SK-MEL-5 (cell line): ENCODE measurements at regions not wholly inside any gene's neighbourhood (a gene's known extent, or its start where the extent isn't known, plus 50 kb on each side); places are given as distances from the start of the nearest gene placed in this dataset.

Source experiments
- DNase-seq: peaks from one replicate; pipeline ENCODE4 v3.0.0-alpha.2; 2016; ENCODE audit warnings: low read depth, low spot score
- in situ Hi-C: cut with HindIII; loops from 2 replicates; pipeline ENCODE4 v1.10.0; 2016; ENCODE audit warnings: low sequenced_read_pairs, high pct_unique_total_duplicates, low pct_unique_long_range_greater_than_20kb

DNA sequence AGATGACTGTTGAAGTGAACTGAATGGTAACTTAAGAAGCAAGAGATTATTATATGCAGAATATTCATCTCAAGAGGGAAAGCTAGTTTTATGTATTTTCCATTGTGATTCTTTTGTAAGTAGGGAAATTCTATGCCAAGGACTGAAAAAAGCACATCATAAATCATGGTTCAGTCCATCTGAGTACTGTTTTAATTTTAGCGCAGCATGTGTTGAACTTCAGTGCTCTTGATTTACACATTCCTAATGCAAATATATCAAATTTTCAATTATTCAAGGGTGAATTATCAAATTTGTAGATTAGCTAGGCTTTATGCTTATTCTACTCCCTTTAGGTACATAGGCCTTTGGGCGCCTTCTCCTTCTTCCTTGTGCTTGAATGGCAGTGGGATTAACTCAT, 50.3 kb upstream of the TCF12 start:
- DNase-seq = no peak
- in situ Hi-C loops = loop anchor here (25.0 kb wide), 1 partner anchor 381 kb away; no protein-coding TSS in a partner anchor

DNA sequence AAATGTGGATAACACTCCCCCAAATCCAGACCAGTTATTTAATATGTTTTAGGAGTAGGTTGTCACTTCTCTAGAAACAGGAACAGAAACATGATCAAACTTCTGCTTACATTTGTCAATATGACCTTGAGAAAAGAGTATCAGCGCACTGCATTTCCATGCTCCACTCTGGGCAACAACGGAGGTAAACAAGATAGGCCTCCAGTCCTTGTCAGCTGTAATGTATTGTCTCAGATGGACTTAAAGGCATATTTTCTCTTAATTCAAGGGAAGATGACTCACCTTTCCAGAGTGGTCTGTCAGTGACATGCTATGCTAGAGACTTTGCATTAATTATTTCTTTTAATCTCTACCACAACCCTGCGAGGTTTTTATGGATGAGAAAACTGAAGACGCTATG, 51.6 kb upstream of the TCF12 start:
- no peak for DNase-seq
- in situ Hi-C loops = loop anchor here (25.0 kb wide), 1 partner anchor 380 kb away; no protein-coding TSS in a partner anchor

DNA sequence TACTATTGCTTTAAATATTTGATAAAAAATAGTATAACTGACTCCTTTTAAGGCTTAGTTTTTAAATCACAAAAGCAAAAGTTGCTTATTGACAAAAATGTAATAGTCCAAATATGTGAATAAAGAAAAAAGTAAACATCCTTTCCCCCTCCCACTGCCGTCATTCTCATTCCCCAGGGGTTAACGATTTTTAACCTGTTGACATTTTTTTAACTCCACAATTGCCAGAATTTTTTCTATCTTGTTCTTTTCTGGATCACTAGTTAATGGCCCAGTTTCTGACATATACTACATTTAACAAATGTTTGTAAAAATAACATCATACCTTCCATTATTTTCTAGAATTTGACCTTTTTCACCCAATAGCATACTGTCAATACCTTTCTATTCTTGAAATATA, 60.6 kb upstream of the TCF12 start:
- DNase-seq = no peak
- in situ Hi-C loops = loop anchor here (25.0 kb wide), 1 partner anchor 371 kb away; no protein-coding TSS in a partner anchor

DNA sequence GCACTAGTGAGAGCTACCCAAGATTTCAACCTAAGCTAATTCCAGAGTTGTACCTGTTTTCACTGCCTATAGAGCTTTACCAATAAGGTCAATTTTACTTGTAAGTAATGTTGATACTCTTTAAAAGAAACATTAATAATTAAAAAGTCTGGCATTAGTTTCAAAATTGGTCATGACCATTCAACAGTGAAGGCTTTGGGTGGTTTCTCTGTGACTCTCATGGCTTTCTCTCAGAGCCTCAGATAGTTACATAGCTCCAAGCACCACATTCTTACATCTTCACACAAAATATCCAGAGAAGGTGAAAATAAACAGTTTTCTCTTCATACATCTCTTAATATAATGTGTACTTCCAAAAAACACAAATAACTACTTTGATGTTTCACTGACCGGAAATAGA, 61.5 kb upstream of the TCF12 start:
- in situ Hi-C loops = loop anchor here (25.0 kb wide), 1 partner anchor 370 kb away; no protein-coding TSS in a partner anchor
- DNase-seq = no peak

DNA sequence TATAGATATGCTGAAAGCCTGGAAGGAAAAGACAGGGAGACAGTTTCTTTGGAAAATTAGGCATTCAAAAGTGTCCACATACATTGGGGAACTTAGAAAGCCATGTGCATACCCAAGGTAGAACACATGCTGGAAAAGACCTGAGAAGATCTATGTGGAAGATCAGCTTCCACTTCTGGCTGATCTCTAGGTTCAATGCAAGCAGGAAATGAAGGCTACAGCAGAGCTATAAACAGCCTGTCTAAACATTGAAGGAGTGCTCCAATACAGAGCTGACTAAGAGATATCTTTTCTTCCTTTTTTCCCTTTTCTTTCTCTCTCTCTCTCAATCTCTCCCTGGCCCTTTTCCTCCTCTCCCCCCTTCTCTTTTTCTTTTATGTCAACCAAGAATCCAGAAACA, 73.6 kb upstream of the TCF12 start:
- in situ Hi-C loops = no loop called here

DNA sequence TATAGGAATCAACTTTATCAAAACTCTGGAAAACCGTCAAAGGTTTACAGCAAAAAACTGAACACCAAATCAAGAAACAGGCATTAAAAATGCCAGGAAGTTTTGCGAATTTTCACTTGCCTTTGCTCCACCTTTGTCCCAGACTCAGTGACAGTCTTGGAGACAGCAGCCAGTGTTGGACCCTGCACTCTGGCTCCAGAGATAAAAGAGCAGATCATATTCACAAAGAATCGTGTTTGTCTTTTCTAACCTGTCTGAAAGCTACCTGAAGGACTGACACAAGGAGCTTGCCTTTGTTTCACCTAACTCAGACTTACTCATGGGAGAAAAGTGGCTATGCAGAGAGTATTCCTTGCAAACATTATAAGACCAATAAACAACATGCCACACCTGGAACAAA, 74.0 kb upstream of the TCF12 start:
- in situ Hi-C loops = no loop called here
- no peak for DNase-seq

More for the DNA sequence above, 73.6 kb upstream of the TCF12 start:
- DNase-seq = no peak

DNA sequence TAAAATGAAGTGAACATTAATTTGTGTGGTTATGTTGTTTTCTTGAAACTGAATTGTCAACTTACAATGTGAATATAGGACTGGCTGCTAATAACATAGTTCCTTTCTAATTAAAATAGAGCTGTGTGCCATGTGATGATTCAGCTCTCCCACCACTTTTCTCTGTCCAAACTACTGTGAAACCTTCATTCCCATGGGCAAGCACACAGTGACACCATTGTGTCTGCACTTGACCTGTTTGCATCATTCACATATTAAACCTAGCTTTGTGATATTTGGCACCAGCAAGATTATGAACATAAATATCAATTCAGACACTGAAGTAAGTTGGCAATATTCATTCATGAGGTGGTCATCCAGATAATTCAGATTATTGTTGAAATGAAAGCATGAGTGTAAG, 78.8 kb upstream of the TCF12 start:
- in situ Hi-C loops = no loop called here
- DNase-seq = peak; percentile 63

DNA sequence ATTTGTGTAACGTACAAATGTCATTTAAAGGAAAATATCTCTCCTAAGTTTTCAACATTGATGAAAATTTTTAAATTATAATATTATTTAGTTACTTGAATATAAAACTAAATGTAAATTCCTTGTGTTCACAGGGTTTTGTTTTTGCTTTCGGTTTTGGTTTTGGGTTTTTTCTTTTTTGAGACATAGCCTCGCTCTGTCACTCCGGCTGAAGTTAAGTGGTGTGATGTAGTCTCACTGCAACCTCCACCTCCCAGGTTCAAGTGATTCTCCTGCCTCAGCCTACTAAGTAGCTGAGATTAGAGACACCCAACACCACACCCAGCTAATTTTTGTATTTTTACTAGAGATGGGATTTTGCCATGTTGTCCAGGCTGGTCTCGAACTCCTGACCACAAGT, 79.3 kb upstream of the TCF12 start:
- DNase-seq = no peak
- in situ Hi-C loops = no loop called here

DNA sequence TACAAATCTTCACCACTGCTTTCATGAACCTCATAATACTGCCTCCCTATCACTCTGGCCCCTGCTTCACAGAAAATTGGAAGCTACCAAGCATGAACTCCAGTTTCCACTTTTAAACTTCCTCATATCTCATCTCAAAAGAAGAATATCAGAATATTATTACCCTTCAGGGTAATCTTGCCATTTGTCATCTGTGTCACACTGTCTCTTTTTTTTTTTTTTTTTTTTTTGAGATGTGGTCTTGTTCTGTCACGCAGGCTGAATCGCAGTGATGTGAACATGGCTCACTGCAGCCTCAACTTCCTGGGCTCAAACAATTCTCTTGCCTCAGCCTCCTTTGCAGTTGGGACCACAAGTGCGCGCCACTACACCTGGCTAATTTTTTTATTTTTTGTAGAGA, 80.4 kb upstream of the TCF12 start:
- DNase-seq = no peak
- in situ Hi-C loops = no loop called here

DNA sequence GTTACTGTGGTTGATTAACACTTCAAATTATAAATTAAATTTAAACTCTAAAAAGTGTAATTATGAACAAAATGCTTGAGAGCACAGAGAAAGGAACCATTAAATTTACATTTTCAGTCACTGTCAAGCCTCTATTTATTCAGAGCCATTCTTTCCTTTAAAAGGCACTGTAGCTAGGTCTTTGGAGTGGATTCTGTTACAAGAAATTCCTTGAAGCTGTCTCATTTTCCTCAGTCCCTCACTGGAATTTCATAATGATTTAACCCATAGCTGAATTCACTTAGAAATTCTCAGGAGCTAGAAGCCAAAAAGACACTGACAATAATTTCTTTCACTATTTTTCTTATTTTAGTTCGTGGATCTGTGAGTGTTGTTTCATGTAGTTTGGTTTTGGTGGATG, 81.2 kb upstream of the TCF12 start:
- in situ Hi-C loops = no loop called here
- no peak for DNase-seq

DNA sequence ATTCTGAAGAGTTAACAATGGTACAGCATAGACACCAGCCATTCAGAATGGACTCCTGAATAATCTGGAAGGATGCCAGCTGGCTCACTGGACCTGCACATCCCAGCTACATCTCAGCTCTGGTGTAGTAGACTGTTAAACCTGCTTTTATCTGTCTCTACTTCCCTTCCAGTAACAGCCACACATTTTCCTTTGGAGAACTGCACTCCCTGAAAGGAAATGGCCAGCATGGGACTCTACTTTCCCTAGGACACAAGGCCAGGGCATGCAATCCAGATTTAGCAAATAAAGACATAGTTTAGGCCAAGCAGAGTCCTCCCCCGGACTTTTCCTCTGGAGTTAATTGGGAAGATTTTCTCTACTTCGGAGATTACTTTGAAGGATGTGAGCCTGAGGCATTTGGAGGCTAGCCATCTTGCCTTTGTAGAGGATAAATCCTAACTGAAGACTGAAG, 82.7 kb upstream of the TCF12 start:
- in situ Hi-C loops = no loop called here
- DNase-seq = peak; percentile 16

DNA sequence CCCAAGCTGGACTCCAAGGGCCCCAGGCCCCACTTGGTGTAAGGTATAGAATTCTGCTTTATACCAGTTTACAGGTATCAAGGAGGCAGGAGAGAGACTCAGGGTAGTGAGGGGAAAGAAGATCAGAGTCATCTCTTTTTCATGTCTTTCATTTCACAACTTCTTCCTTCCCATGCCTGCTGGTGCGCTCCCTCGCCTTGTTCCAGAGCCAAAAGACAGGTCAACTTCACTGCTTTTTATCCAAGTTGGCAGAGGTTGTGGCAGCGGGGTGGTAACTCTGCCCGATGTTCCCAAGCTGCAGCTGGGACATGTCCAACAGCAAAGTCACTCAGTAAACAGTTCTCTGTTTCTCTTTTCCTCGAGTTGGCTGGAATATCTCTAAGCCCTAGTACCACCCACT, 86.3 kb upstream of the TCF12 start:
- in situ Hi-C loops = no loop called here
- no peak for DNase-seq

DNA sequence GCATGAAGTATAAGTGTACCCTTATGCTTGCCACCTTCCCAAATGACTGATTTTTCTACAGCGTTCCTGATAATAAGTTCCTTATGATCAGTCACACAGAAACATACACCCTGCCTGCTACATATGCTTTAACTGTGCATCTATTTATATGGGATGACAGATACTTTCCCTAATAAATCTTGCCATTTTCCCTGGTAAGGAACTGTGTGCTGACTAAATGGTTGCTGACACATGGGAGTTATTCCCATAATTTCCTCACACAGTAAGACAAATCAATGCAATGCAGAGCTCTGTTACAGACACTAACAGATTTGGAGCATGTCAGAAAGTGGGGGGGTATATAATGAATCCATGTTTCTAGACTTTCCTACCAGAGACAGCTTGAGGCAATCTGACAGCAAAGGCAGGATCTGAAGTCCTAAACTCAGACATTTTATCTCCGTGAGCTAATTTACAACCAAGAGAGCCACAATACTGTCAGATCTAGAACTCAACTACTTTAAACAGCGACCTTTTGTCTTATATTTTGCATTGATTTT, 86.9 kb upstream of the TCF12 start:
- in situ Hi-C loops = no loop called here
- no peak for DNase-seq

DNA sequence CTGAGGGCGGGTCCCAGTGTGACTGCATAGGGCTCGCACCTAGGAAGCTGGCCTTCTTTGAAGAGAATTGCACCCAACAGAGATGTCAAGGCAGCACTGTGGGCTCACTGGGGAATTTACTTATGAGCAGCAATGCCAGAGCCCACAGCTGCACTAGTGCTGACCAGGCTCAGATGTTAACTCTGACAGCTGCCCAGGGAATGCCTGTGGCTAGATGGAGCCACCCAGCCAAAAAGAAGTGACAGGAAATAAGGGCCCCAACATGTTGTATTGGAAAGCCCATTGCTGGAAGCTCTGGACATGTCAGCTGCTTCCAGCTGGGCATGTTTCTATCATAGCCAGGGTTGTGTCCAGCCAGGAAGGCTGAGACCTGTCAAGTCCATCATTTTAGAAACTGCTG, 90.9 kb upstream of the ZNF280D start:
- in situ Hi-C loops = no loop called here
- DNase-seq = no peak

DNA sequence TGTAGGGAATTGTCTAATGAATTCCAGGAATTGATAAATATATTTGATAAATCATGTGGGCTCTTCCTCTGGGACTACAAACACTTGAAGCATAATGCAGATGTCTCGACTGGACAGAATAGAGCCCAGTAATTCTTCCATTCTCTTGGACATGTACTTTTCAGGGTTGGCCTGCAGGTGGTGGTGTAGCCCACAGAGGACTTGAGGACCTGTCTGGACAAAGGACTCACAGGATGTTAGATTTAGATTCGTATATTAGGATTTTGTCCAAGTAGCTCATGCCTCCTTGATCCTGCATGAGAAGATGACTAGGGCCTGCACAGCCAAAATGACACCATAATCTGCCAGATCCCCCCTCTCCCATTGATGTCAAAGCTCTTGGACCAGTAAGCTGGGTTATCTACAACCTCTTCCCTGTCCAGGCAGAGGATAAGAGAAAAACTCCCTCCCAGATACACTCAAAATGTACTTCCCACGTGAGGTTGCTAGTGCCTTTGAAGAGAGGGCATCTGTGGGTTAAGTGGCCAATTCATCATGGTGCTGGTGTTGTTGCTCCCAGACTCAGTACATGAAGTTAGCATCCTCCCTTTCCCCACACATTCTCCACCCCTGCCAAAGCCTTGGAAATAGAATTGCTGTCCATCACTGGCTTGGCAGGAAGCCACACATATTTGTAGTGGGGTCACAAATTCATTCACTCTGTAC, 88.6 kb upstream of the ZNF280D start:
- in situ Hi-C loops = no loop called here
- peak; percentile 80 for DNase-seq

DNA sequence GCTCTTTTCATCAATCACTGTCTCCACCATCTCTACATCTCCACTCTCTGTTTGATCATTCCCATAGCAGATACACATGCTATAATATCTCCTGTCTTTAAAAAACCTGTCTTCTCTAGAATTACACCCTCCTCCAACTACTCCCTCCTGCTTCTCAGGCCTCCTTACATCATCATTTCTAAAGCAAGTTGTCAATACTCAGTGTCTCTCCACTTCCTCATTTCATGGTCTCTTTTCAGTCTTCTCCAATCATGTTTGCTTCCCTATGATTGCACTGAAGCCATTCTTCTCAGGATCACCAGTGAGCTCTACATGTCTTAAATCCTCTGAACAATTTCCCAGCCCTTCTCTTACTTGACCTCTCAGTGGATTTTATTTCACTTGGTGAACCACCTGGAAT, 87.0 kb upstream of the ZNF280D start:
- in situ Hi-C loops = no loop called here
- DNase-seq = no peak

DNA sequence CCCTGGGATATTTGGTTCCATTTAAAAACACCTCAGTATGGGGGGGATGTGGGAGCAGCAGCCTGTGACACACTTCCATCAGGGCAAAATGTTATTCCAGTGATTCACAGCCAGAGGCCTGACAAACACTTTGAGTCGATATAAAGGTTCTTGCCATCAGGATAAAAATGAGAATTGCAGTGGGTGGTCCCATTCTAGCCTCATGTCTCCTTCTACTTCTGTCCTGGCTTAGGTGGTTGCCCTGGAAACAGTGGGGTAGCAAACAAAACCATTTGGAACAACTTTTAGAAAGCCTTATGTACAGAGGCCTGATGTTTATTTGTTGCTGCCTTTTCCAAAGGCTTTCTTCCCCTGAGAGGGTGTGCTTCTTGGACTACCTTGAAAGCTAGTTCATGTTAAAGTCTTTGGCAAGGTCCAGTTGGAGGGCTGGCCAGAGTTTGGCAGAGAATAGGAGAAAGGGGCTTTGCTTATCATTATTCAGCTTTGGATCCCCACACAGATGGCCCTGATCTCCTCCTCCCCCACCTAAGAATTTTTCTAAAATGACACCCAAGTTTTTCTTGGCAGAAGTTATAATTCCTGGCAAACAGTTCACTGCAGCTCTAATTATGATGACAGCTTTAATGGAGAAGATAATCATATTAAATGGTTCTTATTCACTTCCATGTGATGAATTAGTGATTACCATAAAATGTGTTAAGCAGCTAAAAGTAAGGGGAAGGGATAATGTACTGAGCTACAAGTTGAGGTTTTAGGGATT, 84.2 kb upstream of the ZNF280D start:
- no peak for DNase-seq
- in situ Hi-C loops = no loop called here

DNA sequence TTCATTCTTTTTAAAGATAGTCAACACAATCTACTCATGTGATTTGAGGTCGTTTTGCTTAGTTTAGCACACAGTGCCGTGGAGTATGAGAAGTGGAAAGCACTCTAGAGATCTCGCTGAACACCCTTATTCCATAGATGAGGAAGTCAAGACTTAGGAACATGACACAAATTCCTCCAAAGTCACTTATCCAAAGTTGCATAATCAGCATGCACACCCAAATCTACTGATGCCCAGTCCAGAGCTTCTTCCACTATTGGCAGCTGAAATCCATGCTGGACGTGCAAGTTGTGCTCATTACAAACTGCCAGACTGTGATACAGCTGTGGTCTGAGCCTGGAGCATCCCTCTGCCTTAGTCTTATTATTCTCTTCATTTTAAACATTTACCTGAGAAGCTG, 83.5 kb upstream of the ZNF280D start:
- DNase-seq = no peak
- in situ Hi-C loops = no loop called here

DNA sequence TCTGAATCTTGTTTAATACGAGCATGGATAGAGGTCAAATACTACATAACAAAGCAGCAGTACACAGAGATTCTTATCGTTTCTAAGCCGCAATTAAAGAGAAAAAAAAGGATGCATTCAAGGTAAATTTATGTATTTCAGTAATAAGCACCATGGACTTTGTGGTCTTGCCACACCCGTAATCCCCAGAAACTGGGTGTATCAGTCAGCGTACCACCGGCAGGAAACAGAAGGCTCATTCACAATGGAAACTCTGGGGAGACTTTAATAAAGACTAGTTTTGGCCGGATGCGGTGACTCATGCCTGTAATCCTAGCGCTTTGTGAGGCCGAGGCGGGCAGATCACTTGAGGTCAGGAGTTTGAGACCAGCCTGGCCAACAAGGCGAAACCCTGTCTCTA, 81.9 kb upstream of the ZNF280D start:
- in situ Hi-C loops = no loop called here
- DNase-seq = peak; percentile 72
